RWPE2 (cell line): ENCODE measurements at regions not wholly inside any gene's neighbourhood (a gene's known extent, or its start where the extent isn't known, plus 50 kb on each side); places are given as distances from the start of the nearest gene placed in this dataset.

Experiments
- ATAC-seq: fragments of 200-7000 bp; cut with Tn5 transposase; 3 replicates; pipeline ENCODE4 v1.9.1; 2021; ENCODE audit warnings: low read depth
- DNase-seq: peaks from one replicate; pipeline ENCODE4 v3.0.0-alpha.2; 2020; ENCODE audit warnings: low spot score
- H3K27ac ChIP-seq: fragments of 450-650 bp; 2 replicates; pipeline ENCODE4 v1.5.1; 2017; ENCODE audit warnings: mild to moderate bottlenecking; ENCODE audit not compliant: poor library complexity, severe bottlenecking
- H3K27me3 ChIP-seq: fragments of 250-450 bp; sonication (Bioruptor Pico); 2 replicates; pipeline ENCODE4 v1.5.1; 2021; ENCODE audit warnings: mild to moderate bottlenecking, moderate library complexity; ENCODE audit not compliant: insufficient read depth, poor library complexity, severe bottlenecking
- H3K36me3 ChIP-seq: fragments of 250-450 bp; sonication (Bioruptor Pico); 2 replicates; pipeline ENCODE4 v1.5.1; 2020; ENCODE audit warnings: low read depth, mild to moderate bottlenecking, moderate library complexity
- H3K4me1 ChIP-seq: fragments of 250-450 bp; sonication (Bioruptor Pico); 2 replicates; pipeline ENCODE4 v1.5.1; 2021; ENCODE audit warnings: mild to moderate bottlenecking, moderate library complexity; ENCODE audit not compliant: insufficient read depth, poor library complexity, severe bottlenecking
- H3K4me3 ChIP-seq: fragments of 250-450 bp; sonication (Bioruptor Pico); 2 replicates; pipeline ENCODE4 v1.5.1; 2021; ENCODE audit warnings: mild to moderate bottlenecking, moderate library complexity; ENCODE audit not compliant: severe bottlenecking
- H3K9me3 ChIP-seq: fragments of 250-450 bp; sonication (Bioruptor Pico); 2 replicates; pipeline ENCODE4 v1.5.1; 2021; ENCODE audit warnings: mild to moderate bottlenecking, moderate library complexity; ENCODE audit not compliant: severe bottlenecking
- TF ChIP-seq, protein P1 (sequence below): fragments of 450-650 bp; IDR thresholded peaks from one replicate; pipeline ENCODE4 v1.5.1; 2017; ENCODE audit warnings: mild to moderate bottlenecking, moderate library complexity; ENCODE audit not compliant: poor library complexity, severe bottlenecking

DNA sequence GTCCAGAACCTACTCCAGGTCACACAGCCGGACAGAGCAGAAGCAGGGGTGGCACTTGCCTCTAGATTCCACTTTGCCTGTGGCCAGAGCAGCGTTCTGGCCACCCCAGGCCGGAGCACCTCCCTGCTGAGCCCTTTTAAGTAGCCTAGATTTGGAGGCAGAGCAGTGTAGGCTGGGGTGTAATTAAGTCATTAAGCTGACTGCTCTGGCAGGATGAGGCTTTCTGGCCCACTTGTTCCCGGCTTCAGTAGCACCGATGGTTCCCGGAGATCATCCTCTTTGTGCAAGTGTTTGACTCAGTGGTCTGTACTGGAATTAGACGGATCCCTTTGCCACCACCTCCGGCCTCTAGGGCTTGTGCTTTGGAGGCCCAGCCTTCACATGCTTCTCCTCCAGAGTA, 281.9 kb upstream of the ANKRD55 start:
- TF ChIP-seq, protein P1, sequence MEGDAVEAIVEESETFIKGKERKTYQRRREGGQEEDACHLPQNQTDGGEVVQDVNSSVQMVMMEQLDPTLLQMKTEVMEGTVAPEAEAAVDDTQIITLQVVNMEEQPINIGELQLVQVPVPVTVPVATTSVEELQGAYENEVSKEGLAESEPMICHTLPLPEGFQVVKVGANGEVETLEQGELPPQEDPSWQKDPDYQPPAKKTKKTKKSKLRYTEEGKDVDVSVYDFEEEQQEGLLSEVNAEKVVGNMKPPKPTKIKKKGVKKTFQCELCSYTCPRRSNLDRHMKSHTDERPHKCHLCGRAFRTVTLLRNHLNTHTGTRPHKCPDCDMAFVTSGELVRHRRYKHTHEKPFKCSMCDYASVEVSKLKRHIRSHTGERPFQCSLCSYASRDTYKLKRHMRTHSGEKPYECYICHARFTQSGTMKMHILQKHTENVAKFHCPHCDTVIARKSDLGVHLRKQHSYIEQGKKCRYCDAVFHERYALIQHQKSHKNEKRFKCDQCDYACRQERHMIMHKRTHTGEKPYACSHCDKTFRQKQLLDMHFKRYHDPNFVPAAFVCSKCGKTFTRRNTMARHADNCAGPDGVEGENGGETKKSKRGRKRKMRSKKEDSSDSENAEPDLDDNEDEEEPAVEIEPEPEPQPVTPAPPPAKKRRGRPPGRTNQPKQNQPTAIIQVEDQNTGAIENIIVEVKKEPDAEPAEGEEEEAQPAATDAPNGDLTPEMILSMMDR = no peak
- Histone ChIP-seq H3K27me3 (no peaks in the 10 kb centered on the region), H3K9me3 (no peaks in the 10 kb centered on the region), H3K27ac (no peak overlapping the region), H3K4me3 (no peak overlapping the region), H3K36me3 (no peaks in the 10 kb centered on the region), H3K4me1 (peaks cover 13% of the 10 kb centered on the region)
- DNase-seq = no peak
- ATAC-seq = no peak

DNA sequence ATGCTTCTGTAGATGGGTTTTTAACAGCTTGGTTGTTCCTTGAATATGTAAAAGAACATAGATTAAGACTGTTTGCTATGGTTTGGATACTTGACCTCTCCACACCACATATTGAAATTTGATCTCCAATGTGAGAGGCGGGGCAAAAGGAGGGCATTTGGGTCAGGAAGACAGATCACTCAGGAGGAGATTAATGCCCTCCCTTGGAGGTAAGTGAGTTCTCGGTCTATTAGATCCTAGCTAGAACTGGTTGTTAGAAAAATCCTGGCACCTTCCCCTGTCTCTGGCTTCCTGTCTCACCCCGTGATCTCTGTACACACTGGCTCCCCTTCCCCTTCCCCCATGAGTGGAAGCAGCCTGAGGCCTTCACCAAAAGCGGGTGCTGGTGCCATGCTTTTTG, 281.1 kb upstream of the ANKRD55 start:
- Histone ChIP-seq H3K36me3 (no peaks in the 10 kb centered on the region), H3K27ac (no peak overlapping the region), H3K9me3 (no peaks in the 10 kb centered on the region), H3K4me3 (no peak overlapping the region), H3K27me3 (no peaks in the 10 kb centered on the region), H3K4me1 (peaks cover 13% of the 10 kb centered on the region)
- DNase-seq (no peak), ATAC-seq (no peak)
- TF ChIP-seq, protein P1 = no peak

DNA sequence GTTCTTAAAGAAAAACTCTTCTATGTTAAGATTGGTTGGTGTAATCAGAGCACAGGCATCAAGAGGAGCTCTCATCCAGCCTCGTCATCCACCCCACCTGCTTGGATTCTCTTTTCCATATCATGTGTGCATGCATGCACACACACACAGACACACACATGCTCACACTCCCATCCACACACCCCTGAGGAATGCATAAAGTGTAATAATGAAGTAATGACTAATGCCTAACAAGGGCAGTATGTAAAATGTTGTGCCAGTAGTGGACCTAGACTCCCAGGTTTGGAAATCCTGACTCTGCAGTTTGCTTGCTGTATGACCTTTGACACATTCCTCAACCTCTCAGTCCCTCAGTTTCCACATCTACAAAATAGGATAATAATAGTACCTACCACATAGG, 280.0 kb upstream of the ANKRD55 start:
- DNase-seq = no peak
- ATAC-seq = peak; percentile 14; the same call in 1 of the 3 replicates
- Histone ChIP-seq H3K27ac (no peak overlapping the region), H3K4me3 (no peak overlapping the region), H3K9me3 (no peaks in the 10 kb centered on the region), H3K27me3 (no peaks in the 10 kb centered on the region), H3K4me1 (peaks cover 13% of the 10 kb centered on the region), H3K36me3 (no peaks in the 10 kb centered on the region)
- TF ChIP-seq, protein P1 = no peak

DNA sequence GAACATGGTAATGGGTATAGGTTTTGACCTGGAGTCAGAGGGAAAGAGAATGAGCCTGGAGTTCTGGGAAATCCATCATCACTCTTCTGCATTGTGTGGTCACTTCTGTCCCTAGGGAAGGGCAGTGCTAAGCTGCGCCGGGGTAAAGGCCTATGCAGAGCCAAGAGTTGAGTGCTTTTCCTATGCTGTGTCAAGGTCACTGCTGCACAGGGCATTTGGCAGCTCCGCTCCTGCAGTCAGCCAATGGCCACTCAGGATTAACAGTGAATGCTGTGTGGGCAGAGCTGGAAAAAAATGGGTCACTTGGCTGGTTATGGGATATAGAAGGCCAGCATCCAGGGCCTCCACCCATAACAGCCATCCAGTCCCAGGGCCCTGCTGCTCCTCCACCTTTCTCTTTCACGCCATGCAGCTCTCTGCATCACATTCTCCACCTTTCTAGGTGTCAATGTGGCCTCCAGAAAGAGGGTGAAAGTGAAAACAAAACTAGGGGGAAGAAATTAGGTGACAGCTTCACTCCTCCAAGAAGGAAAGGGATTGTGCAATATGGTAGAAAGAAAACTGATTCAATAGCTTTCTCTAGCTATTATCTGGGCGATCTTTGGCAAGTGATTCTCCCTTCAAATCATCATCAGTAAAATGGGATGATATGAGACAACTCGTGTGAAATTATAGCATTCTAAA, 279.3 kb upstream of the ANKRD55 start:
- DNase-seq (no peak), ATAC-seq (no peak)
- H3K9me3 ChIP-seq = no peaks in the 10 kb centered on the region
- TF ChIP-seq, protein P1 = no peak
- peaks cover 13% of the 10 kb centered on the region for H3K4me1 ChIP-seq
- no peak overlapping the region for H3K27ac ChIP-seq
- H3K4me3 ChIP-seq = no peak overlapping the region
- no peaks in the 10 kb centered on the region for H3K27me3 ChIP-seq
- H3K36me3 ChIP-seq = no peaks in the 10 kb centered on the region

DNA sequence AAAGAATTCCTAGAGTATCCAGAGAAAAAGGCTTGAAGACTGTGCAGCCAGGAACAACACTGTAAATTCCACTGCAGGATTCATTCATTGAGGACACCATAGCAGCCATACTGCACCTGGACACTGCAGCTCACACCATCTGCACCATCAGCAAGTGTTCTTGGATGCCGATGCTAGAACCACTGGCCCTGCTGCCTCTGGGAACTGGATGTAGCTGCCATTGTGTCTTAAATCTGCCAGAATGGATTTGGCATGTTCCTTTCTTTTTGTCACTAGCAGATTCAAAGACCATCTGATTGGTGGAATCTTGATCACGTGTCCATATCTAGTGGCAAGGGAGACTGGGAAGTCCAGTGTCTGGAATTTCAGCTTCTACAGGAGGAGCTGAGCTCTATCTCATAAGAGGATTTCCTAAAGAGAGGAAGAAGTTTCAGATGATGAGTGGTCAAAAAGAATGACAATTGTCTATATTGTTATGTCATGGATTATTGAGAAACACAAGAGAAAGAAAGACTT, 278.3 kb upstream of the ANKRD55 start:
- ATAC-seq (no peak), DNase-seq (no peak)
- Histone ChIP-seq H3K27me3 (no peaks in the 10 kb centered on the region), H3K36me3 (no peaks in the 10 kb centered on the region), H3K4me1 (peaks cover 8% of the 10 kb centered on the region), H3K4me3 (no peak overlapping the region), H3K9me3 (no peaks in the 10 kb centered on the region), H3K27ac (no peak overlapping the region)
- TF ChIP-seq, protein P1 = no peak
